ENCODE measurements at regions not wholly inside any gene's neighbourhood (a gene's known extent, or its start where the extent isn't known, plus 50 kb on each side); places are given as distances from the start of the nearest gene placed in this dataset.

DNA sequence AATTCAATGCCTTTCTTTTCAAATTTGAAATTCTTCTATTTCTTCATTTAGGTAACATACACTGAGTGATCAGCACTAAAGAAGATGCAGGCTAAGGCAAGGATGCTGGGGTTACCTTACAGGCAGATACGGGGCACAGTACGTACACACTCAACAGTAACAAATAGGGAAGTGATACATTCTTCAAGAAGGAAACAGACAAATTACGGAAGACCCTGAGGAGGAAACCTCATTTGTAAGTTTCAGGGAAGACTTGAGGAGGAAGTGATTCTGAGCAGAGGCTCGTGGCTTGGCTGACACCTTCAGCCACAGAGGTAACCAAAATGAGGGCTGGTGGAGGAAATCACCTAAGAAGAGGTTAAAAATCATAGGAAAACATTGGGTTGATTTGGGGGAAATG, 1108.3 kb upstream of the KLHL29 start:
- no peaks in the 10 kb centered on the region for H3K79me2 ChIP-seq (ENCODE audit: control insufficient read depth, low read length)
- H3K27me3 ChIP-seq (ENCODE audit: control insufficient read depth, low read length): no peaks in the 10 kb centered on the region
- H3K9me3 ChIP-seq (ENCODE audit: control insufficient read depth, insufficient read depth, low read length): no peaks in the 10 kb centered on the region
- H3K36me3 ChIP-seq (ENCODE audit: control insufficient read depth, low read length): no peaks in the 10 kb centered on the region
- H4K20me1 ChIP-seq (ENCODE audit: control insufficient read depth, insufficient read depth, low read depth, low read length): no peaks in the 10 kb centered on the region
- H3K27ac ChIP-seq (ENCODE audit: low read depth, low read length): no peak overlapping the region
- no peak overlapping the region for H3K4me2 ChIP-seq (ENCODE audit: low read length)
- H3K4me1 ChIP-seq (ENCODE audit: control insufficient read depth, low read length): peaks cover 10% of the 10 kb centered on the region
- TF ChIP-seq EZH2phosphoT487 (IDR thresholded peaks at IDR 0.05; ENCODE audit: borderline replicate concordance, low read length): no peak
- TF ChIP-seq, protein P1, sequence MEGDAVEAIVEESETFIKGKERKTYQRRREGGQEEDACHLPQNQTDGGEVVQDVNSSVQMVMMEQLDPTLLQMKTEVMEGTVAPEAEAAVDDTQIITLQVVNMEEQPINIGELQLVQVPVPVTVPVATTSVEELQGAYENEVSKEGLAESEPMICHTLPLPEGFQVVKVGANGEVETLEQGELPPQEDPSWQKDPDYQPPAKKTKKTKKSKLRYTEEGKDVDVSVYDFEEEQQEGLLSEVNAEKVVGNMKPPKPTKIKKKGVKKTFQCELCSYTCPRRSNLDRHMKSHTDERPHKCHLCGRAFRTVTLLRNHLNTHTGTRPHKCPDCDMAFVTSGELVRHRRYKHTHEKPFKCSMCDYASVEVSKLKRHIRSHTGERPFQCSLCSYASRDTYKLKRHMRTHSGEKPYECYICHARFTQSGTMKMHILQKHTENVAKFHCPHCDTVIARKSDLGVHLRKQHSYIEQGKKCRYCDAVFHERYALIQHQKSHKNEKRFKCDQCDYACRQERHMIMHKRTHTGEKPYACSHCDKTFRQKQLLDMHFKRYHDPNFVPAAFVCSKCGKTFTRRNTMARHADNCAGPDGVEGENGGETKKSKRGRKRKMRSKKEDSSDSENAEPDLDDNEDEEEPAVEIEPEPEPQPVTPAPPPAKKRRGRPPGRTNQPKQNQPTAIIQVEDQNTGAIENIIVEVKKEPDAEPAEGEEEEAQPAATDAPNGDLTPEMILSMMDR (IDR thresholded peaks at IDR 0.05; ENCODE audit: low read depth, low read length, poor library complexity, severe bottlenecking): no peak
- H3K9me2 ChIP-seq (replicated peaks; ENCODE audit: control insufficient read depth, low read length): no peaks in the 10 kb centered on the region
- no peaks in the 10 kb centered on the region for H3F3A ChIP-seq (ENCODE audit: control insufficient read depth, insufficient read depth)
- no peak overlapping the region for H3K4me3 ChIP-seq (ENCODE audit: low read length)

DNA sequence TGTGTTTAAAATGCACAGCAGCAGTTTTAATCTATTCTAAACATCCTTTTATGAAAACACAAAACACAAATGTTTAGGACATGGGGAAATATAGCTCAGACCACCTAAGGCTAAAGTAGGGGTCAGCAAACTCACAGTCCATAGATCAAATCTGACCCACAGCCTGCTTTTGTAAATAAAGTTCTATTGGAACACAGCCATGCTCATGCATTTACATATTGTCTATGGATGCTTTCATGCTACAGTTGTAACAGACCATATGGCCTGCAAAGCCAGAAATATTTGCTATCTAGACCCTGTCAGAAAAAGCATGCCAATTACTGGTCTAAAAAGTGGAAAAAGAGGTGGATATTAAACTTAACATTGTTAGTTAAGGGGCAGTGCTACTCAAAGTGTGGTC, 1105.4 kb upstream of the KLHL29 start:
- H3K4me2 ChIP-seq (ENCODE audit: low read length): no peak overlapping the region
- no peaks in the 10 kb centered on the region for H3K36me3 ChIP-seq (ENCODE audit: control insufficient read depth, low read length)
- H3K4me3 ChIP-seq (ENCODE audit: low read length): no peak overlapping the region
- no peak overlapping the region for H3K27ac ChIP-seq (ENCODE audit: low read depth, low read length)
- no peaks in the 10 kb centered on the region for H3K79me2 ChIP-seq (ENCODE audit: control insufficient read depth, low read length)
- peaks cover 10% of the 10 kb centered on the region for H3K4me1 ChIP-seq (ENCODE audit: control insufficient read depth, low read length)
- TF ChIP-seq, protein P1 (IDR thresholded peaks at IDR 0.05; ENCODE audit: low read depth, low read length, poor library complexity, severe bottlenecking): no peak
- TF ChIP-seq EZH2phosphoT487 (IDR thresholded peaks at IDR 0.05; ENCODE audit: borderline replicate concordance, low read length): no peak
- no peaks in the 10 kb centered on the region for H3F3A ChIP-seq (ENCODE audit: control insufficient read depth, insufficient read depth)
- no peaks in the 10 kb centered on the region for H3K27me3 ChIP-seq (ENCODE audit: control insufficient read depth, low read length)
- H3K9me3 ChIP-seq (ENCODE audit: control insufficient read depth, insufficient read depth, low read length): no peaks in the 10 kb centered on the region
- no peaks in the 10 kb centered on the region for H3K9me2 ChIP-seq (replicated peaks; ENCODE audit: control insufficient read depth, low read length)
- no peaks in the 10 kb centered on the region for H4K20me1 ChIP-seq (ENCODE audit: control insufficient read depth, insufficient read depth, low read depth, low read length)

DNA sequence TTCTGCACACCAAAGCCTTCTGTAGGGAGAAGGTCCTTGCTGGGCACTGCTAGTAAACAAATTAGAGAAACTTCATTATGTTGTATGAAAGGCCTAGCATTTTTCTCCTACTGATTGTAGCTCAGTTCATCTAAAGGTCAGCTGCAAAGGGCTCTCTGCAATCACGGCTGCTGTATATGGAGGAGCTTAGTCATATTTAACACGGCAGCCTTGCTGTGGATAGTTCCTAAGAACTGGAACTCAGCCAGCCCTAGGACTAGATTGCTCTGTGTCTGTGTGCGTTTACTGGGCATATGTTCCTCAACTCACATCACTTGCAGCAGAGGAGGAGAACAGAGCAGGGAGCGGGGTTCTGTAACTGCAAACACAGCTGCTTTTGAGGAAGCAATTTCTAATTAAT, 1103.9 kb upstream of the KLHL29 start:
- Histone ChIP-seq H3K27me3 (ENCODE audit: control insufficient read depth, low read length) (no peaks in the 10 kb centered on the region), H3K27ac (ENCODE audit: low read depth, low read length) (no peak overlapping the region), H3K4me1 (ENCODE audit: control insufficient read depth, low read length) (peaks cover 10% of the 10 kb centered on the region), H3K79me2 (ENCODE audit: control insufficient read depth, low read length) (no peaks in the 10 kb centered on the region), H3F3A (ENCODE audit: control insufficient read depth, insufficient read depth) (no peaks in the 10 kb centered on the region), H3K4me2 (ENCODE audit: low read length) (no peak overlapping the region), H3K9me3 (ENCODE audit: control insufficient read depth, insufficient read depth, low read length) (no peaks in the 10 kb centered on the region), H3K4me3 (ENCODE audit: low read length) (no peak overlapping the region), H3K9me2 (replicated peaks; ENCODE audit: control insufficient read depth, low read length) (no peaks in the 10 kb centered on the region), H3K36me3 (ENCODE audit: control insufficient read depth, low read length) (no peaks in the 10 kb centered on the region), H4K20me1 (ENCODE audit: control insufficient read depth, insufficient read depth, low read depth, low read length) (no peaks in the 10 kb centered on the region)
- no peak for TF ChIP-seq EZH2phosphoT487 (IDR thresholded peaks at IDR 0.05; ENCODE audit: borderline replicate concordance, low read length)
- TF ChIP-seq, protein P1 (IDR thresholded peaks at IDR 0.05; ENCODE audit: low read depth, low read length, poor library complexity, severe bottlenecking): no peak

DNA sequence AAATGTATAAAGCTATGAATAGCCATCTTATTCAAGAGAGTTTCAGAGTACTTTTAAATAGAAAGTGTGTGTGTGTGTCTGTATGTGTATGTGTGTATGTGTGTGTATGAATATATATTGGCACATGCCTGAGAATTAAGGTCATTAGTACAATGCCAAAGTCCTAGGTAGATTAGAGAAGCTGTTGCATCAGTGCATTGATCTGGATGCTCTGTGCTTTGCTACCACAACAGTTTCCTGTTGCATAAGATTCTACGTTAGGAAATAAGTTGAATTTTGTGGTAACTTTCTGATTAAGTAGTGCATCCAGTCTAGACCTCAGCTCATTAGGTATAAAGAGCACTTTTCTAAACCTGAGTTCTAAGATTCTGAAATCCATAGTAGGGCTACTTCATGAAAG, 1102.8 kb upstream of the KLHL29 start:
- no peak overlapping the region for H3K4me3 ChIP-seq (ENCODE audit: low read length)
- H3K4me1 ChIP-seq (ENCODE audit: control insufficient read depth, low read length): no peaks in the 10 kb centered on the region; the same call in 1 of the 2 replicates
- no peaks in the 10 kb centered on the region for H3K9me3 ChIP-seq (ENCODE audit: control insufficient read depth, insufficient read depth, low read length)
- no peak overlapping the region for H3K4me2 ChIP-seq (ENCODE audit: low read length)
- H3K9me2 ChIP-seq (replicated peaks; ENCODE audit: control insufficient read depth, low read length): no peaks in the 10 kb centered on the region
- H3K36me3 ChIP-seq (ENCODE audit: control insufficient read depth, low read length): no peaks in the 10 kb centered on the region
- H3K27ac ChIP-seq (ENCODE audit: low read depth, low read length): no peak overlapping the region
- no peaks in the 10 kb centered on the region for H3K79me2 ChIP-seq (ENCODE audit: control insufficient read depth, low read length)
- H4K20me1 ChIP-seq (ENCODE audit: control insufficient read depth, insufficient read depth, low read depth, low read length): no peaks in the 10 kb centered on the region
- TF ChIP-seq, protein P1 (IDR thresholded peaks at IDR 0.05; ENCODE audit: low read depth, low read length, poor library complexity, severe bottlenecking): no peak
- no peak for TF ChIP-seq EZH2phosphoT487 (IDR thresholded peaks at IDR 0.05; ENCODE audit: borderline replicate concordance, low read length)
- H3F3A ChIP-seq (ENCODE audit: control insufficient read depth, insufficient read depth): no peaks in the 10 kb centered on the region
- H3K27me3 ChIP-seq (ENCODE audit: control insufficient read depth, low read length): no peaks in the 10 kb centered on the region
